ENCODE measurements at regions not wholly inside any gene's neighbourhood (a gene's known extent, or its start where the extent isn't known, plus 50 kb on each side); places are given as distances from the start of the nearest gene placed in this dataset.
A peak's percentile ranks its signal among the peaks of the same experiment; 100 is the strongest.

GRCh38 chr15:77864211-77865105, 213.1 kb downstream of the TBC1D2B start:
- H4K5ac ChIP-seq (ENCODE audit: insufficient read length, low read depth, low read length), result no peak overlapping the region
- H3K4me3 ChIP-seq (ENCODE audit: extremely low read depth in 1 of 4, insufficient read depth in 2 of 4, low read depth in 3 of 4, low read length in 4 of 4), result no peak overlapping the region
- 0 out of 2 replicates have a peak overlapping the region, but pooled peaks have one; percentile 1 for H2BK12ac ChIP-seq (ENCODE audit: low read depth, low read length)
- no peak overlapping the region for H3K4me2 ChIP-seq (ENCODE audit: insufficient read depth in 1 of 2, low read depth in 2 of 2, low read length in 2 of 2)
- no peaks in the 10 kb centered on the region for H3K27me3 ChIP-seq (replicated peaks in 1 of 4; ENCODE audit: control insufficient read depth in 3 of 4, extremely low read depth in 1 of 4, insufficient read depth in 3 of 4, low read length in 3 of 4)
- no peak overlapping the region for H3K14ac ChIP-seq (ENCODE audit: insufficient read length)
- H3K4me1 ChIP-seq (replicated peaks in 1 of 4; ENCODE audit: control insufficient read depth in 3 of 4, insufficient read depth in 4 of 4, low read length in 3 of 4), result peaks cover 0 to 5% (median 3%) of the 10 kb centered on the region in 4 experiments; a peak in 3 of 7 replicates
- H4K8ac ChIP-seq (ENCODE audit: extremely low read depth, insufficient read depth, low read length), result peak overlapping the region; percentile 51; the same call in 1 of the 2 replicates
- no peak overlapping the region for H2BK15ac ChIP-seq (ENCODE audit: low read length)
- no peak overlapping the region for H3K23ac ChIP-seq (ENCODE audit: insufficient read length)
- 0 out of 2 replicates have a peak overlapping the region, but pooled peaks have one; percentile 3 for H2BK5ac ChIP-seq (ENCODE audit: low read depth, low read length)
- no peak overlapping the region for H4K91ac ChIP-seq (replicated peaks; ENCODE audit: insufficient read length, low read length)
- H3K79me1 ChIP-seq (ENCODE audit: low read depth, low read length), result no peaks in the 10 kb centered on the region
- no peaks in the 10 kb centered on the region for H3K23me2 ChIP-seq (ENCODE audit: low read depth, low read length)
- POLR2A ChIA-PET (ENCODE audit: partially characterized antibody), result interaction anchor here (1.0 kb wide), 1 partner anchor 24 kb away, joined by 3 read pairs; no protein-coding TSS in a partner anchor
- H2AK5ac ChIP-seq (ENCODE audit: low read depth, low read length), result no peak overlapping the region
- H3K4ac ChIP-seq (replicated peaks; ENCODE audit: insufficient read length, low read depth, low read length), result no peak overlapping the region
- no peaks in the 10 kb centered on the region for H3K9me3 ChIP-seq (ENCODE audit: insufficient read depth in 2 of 2, low read depth in 1 of 2, low read length in 1 of 2)
- no peak overlapping the region for H3K27ac ChIP-seq (ENCODE audit: low read depth, low read length)
- H3K79me2 ChIP-seq (ENCODE audit: control insufficient read depth in 1 of 2, insufficient read depth in 2 of 2, low read length in 2 of 2), result no peaks in the 10 kb centered on the region
- H3K18ac ChIP-seq (ENCODE audit: extremely low read depth, low read length), result no peak overlapping the region
- H2BK120ac ChIP-seq (replicated peaks; ENCODE audit: low read depth, low read length), result no peak overlapping the region
- no peak overlapping the region for H3K56ac ChIP-seq (replicated peaks; ENCODE audit: insufficient read length, low read depth, low read length)
- peak overlapping the region; percentile 59 for H2AFZ ChIP-seq (ENCODE audit: low read length)
- no peak overlapping the region for H2BK20ac ChIP-seq (ENCODE audit: low read length)
- no peak overlapping the region for H3K9ac ChIP-seq (replicated peaks in 1 of 4; ENCODE audit: extremely low read depth in 1 of 4, low read depth in 3 of 4, low read length in 3 of 4)
- FAIRE-seq (no peak), DNase-seq (ENCODE audit: low read depth in 1 of 2, low spot score in 2 of 2) (no peak)
- WGBS, 2 experiments (ENCODE audit: extremely low coverage in 1 of 2, insufficient coverage in 1 of 2, insufficient read length in 1 of 2, insufficient replicate concordance in 2 of 2, low coverage in 1 of 2, low lambda C conversion rate in 2 of 2, missing lambda C conversion rate in 1 of 2), result 68% methylated on average over 18 of the region's 21 CpGs; no CpG with 5 or more reads in 1 of the 2 experiments
- TF ChIP-seq RAD21 (IDR thresholded peaks at IDR 0.05 in 1 of 2, conservative IDR thresholded peaks at IDR 0.05 in 1 of 2; ENCODE audit: low read depth in 2 of 2, low read length in 2 of 2) (peak in 1 of 2 experiments; percentile 18; a peak in 1 of 4 replicates), MAX (IDR thresholded peaks at IDR 0.05) (peak; percentile 68), BRCA1 (IDR thresholded peaks at IDR 0.05; ENCODE audit: low read depth, low read length) (no peak)
- H4K20me1 ChIP-seq (replicated peaks in 1 of 2; ENCODE audit: control insufficient read depth in 1 of 2, insufficient read depth in 2 of 2, low read length in 2 of 2), result no peaks in the 10 kb centered on the region
- CTCF ChIA-PET (ENCODE audit: partially characterized antibody), result interaction anchor here (0.6 to 2.6 kb wide), 8 partner anchors 15 to 800 kb away, joined by 3 to 7 read pairs (median 4); no protein-coding TSS in a partner anchor
- no peaks in the 10 kb centered on the region for H3K36me3 ChIP-seq (ENCODE audit: control insufficient read depth in 2 of 4, insufficient read depth in 4 of 4, low read length in 3 of 4)

Measured in H1 (cell line).